Stimulated activated effector memory CD8-positive, alpha-beta T cell treated with anti-CD3 and anti-CD28 coated beads, Interleukin-12 subunit alpha, Interleukin-12 subunit beta, amount 100 ng/mL, for 72 hours (primary cell): ENCODE measurements at regions not wholly inside any gene's neighbourhood (a gene's known extent, or its start where the extent isn't known, plus 50 kb on each side); places are given as distances from the start of the nearest gene placed in this dataset.
"Not testable (repeated sequence)": the region's sequence is repeated elsewhere in the genome, so short reads cannot be mapped to it uniquely, and the experiment has no call there.

ENCODE experiments used
- ATAC-seq: fragments of 150-1000 bp; cut with Tn5 transposase; 2 replicates; pipeline ENCODE4 v1.10.0; 2021
- DNase-seq, 2 donors: peaks; one replicate each; pipeline ENCODE4 v3.0.0; 2021 to 2022; ENCODE audit warnings: low spot score in 2 of 2
- H3K27ac Mint-ChIP-seq: one replicate; pipeline ENCODE4 v1.8.0; 2022; ENCODE audit warnings: mild to moderate bottlenecking, mixed read lengths
- H3K36me3 Mint-ChIP-seq: one replicate; pipeline ENCODE4 v1.8.0; 2022; ENCODE audit warnings: mild to moderate bottlenecking, mixed read lengths
- H3K4me1 Mint-ChIP-seq: one replicate; pipeline ENCODE4 v1.8.0; 2022; ENCODE audit warnings: mixed read lengths
- H3K4me3 Mint-ChIP-seq: one replicate; pipeline ENCODE4 v1.8.0; 2022; ENCODE audit warnings: mild to moderate bottlenecking, mixed read lengths
- H3K9me3 Mint-ChIP-seq: one replicate; pipeline ENCODE4 v1.8.0; 2022; ENCODE audit warnings: mixed read lengths

DNA sequence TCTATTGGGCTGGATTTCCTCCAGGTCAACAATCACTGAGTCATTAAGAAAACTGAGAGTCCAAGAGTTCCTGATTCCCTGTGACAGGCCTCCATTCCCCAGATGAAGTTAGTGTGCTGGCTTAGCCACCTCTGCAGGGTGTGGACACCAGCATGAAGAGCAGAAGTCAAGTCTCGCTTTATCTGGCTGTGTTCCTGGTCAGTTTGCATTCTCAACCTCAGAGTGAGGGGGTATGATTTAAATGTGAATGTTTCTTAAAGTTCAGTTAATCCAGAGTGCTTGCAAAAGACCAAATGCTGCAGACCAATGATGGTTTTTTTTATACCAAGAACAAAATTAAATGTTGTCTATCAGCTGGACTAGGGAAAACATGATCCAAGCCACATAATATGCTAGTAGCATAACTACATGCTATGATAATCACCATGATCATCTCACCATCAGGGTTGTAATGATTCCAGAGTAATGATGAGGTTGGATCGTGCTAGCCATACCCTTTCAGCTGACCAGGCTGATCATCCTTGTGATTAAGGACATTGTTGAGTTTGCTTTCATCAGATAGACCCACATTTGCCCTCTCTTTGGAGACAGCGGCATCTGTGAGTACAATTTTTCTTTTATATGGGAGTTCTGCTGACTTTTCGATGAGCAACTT is 145.8 kb upstream of the ARHGAP20 start:
- no peak for DNase-seq
- no peak for ATAC-seq

DNA sequence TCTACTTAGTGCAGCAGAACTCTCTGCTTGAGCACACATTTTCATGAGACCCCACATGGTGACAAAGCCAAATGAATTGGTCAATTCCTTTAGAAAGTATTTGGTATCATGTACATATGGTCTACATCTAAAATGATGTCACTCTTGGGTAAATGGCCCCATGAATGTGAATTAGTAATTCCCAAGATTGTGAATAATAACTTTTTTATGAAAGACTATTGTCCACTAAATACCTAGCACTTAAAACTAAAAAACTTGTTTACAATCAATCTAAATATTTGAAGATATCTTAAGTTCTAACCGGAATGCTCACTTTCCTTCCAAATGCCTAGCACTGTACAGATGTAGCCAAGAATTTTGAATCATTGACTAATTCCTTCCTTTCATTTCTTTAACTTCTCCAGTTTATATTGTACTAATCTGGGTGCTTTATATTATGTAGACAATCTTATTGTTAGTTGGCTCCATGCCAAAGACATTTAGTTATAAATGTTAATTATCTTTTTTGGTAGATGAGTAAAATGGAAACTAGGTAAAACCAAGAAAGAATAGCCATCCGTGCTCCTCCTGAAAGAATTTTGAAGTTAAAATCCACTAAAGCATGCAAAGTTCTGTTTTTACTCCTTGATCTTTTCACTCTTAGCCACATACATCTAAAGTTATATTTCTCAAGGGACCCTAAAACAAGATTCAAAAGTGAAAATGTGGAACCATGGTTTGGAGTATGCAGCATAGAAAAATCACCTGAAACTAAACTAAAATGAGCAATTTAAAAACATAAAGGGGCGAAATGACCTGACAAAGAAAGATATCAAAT is 145.0 kb upstream of the ARHGAP20 start:
- DNase-seq (no peak), ATAC-seq (no peak)
- H3K9me3 Mint-ChIP-seq = no peaks in the 10 kb centered on the region
- no peak overlapping the region for H3K4me3 Mint-ChIP-seq
- H3K4me1 Mint-ChIP-seq = no peaks in the 10 kb centered on the region
- no peak overlapping the region for H3K27ac Mint-ChIP-seq
- H3K36me3 Mint-ChIP-seq = no peaks in the 10 kb centered on the region

More for the DNA sequence above, 145.8 kb upstream of the ARHGAP20 start:
- no peaks in the 10 kb centered on the region for H3K4me1 Mint-ChIP-seq
- H3K36me3 Mint-ChIP-seq = no peaks in the 10 kb centered on the region
- H3K9me3 Mint-ChIP-seq = no peaks in the 10 kb centered on the region
- H3K4me3 Mint-ChIP-seq = no peak overlapping the region
- no peak overlapping the region for H3K27ac Mint-ChIP-seq

- Mint-ChIP-seq H3K4me1 (no peaks in the 10 kb centered on the region), H3K36me3 (no peaks in the 10 kb centered on the region), H3K9me3 (no peaks in the 10 kb centered on the region), H3K27ac (no peak overlapping the region), H3K4me3 (no peak overlapping the region)
- DNase-seq = no peak
- ATAC-seq = no peak
These were observed 144.1 kb upstream of the ARHGAP20 start for GRCh38 chr11:110856340-110856739.

- Mint-ChIP-seq H3K36me3 (no peaks in the 10 kb centered on the region), H3K9me3 (no peaks in the 10 kb centered on the region), H3K27ac (no peak overlapping the region), H3K4me1 (no peaks in the 10 kb centered on the region), H3K4me3 (no peak overlapping the region)
- ATAC-seq = no peak
- no peak for DNase-seq
These were observed 143.0 kb upstream of the ARHGAP20 start for GRCh38 chr11:110855191-110855590.

GRCh38 chr11:110852921-110853490 is 140.8 kb upstream of the ARHGAP20 start:
- H3K36me3 Mint-ChIP-seq = no peaks in the 10 kb centered on the region
- no peak overlapping the region for H3K4me3 Mint-ChIP-seq
- H3K27ac Mint-ChIP-seq = no peak overlapping the region
- DNase-seq (no peak), ATAC-seq (no peak)
- H3K4me1 Mint-ChIP-seq = no peaks in the 10 kb centered on the region
- H3K9me3 Mint-ChIP-seq = no peaks in the 10 kb centered on the region

- ATAC-seq (no peak), DNase-seq (no peak)
- Mint-ChIP-seq H3K36me3 (no peaks in the 10 kb centered on the region), H3K27ac (no peak overlapping the region), H3K4me1 (no peaks in the 10 kb centered on the region), H3K9me3 (no peaks in the 10 kb centered on the region), H3K4me3 (no peak overlapping the region)
These were observed 138.6 kb upstream of the ARHGAP20 start for GRCh38 chr11:110850846-110851245.

GRCh38 chr11:110843053-110843452 is 130.8 kb upstream of the ARHGAP20 start:
- not testable (repeated sequence) for DNase-seq, ATAC-seq, H3K9me3 Mint-ChIP-seq, H3K4me3 Mint-ChIP-seq, H3K27ac Mint-ChIP-seq, H3K4me1 Mint-ChIP-seq, H3K36me3 Mint-ChIP-seq

DNA sequence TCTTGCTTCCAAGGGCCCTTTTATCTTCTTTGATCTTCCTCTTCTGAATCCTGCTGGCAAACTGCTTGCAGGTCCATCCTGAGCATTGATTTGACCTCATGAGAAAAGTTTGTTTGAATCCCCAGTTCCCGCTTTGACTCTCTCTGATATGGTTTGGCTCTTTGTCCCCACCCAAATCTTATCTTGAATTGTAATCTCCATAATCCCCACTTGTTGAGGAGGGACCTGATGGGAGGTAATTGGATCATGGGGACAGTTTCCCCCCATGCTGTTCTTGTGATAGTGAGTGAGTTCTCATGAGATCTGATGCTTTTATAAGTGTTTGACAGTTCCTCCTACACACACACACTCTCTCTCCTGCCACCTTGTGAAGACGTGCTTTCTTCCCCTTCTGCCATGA is 126.6 kb upstream of the ARHGAP20 start:
- Mint-ChIP-seq H3K36me3 (no peaks in the 10 kb centered on the region), H3K4me1 (no peaks in the 10 kb centered on the region), H3K9me3 (peaks cover 3% of the 10 kb centered on the region), H3K27ac (no peak overlapping the region), H3K4me3 (no peak overlapping the region)
- DNase-seq = no peak
- no peak for ATAC-seq

- Mint-ChIP-seq H3K36me3 (no peaks in the 10 kb centered on the region), H3K4me1 (no peaks in the 10 kb centered on the region), H3K4me3 (no peak overlapping the region), H3K27ac (no peak overlapping the region), H3K9me3 (peaks cover 3% of the 10 kb centered on the region)
- no peak for ATAC-seq
- DNase-seq = no peak
These were observed 125.4 kb upstream of the ARHGAP20 start for GRCh38 chr11:110837603-110838002.

- peaks cover 3% of the 10 kb centered on the region for H3K9me3 Mint-ChIP-seq
- H3K4me1 Mint-ChIP-seq = no peaks in the 10 kb centered on the region
- no peak for ATAC-seq
- no peak for DNase-seq
- H3K4me3 Mint-ChIP-seq = no peak overlapping the region
- no peaks in the 10 kb centered on the region for H3K36me3 Mint-ChIP-seq
- H3K27ac Mint-ChIP-seq = no peak overlapping the region
These were observed 122.9 kb upstream of the ARHGAP20 start for GRCh38 chr11:110835106-110835505.

GRCh38 chr11:110833033-110833484 is 120.8 kb upstream of the ARHGAP20 start:
- Mint-ChIP-seq H3K27ac (no peak overlapping the region), H3K4me3 (no peak overlapping the region), H3K4me1 (no peaks in the 10 kb centered on the region), H3K36me3 (no peaks in the 10 kb centered on the region), H3K9me3 (peaks cover 3% of the 10 kb centered on the region)
- DNase-seq (no peak), ATAC-seq (peak; percentile 59)

DNA sequence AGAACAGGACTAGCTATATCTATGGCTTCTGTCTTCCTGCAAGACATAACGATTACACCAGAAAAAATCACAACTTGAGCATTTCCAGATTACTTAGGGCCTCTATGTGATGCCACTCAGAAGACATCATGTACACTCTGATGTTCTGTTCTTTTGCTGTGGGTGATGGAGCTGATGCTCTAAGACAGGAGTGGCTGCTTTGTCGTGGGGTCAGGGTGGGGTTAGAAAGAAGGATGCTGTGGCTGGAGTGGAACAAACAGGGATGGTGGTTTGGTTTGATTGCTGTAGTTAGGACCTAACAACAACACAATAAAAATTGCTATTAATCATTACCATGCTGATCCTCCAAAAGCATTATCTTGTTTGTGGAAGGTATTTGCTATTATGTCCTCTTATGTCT is 120.3 kb upstream of the ARHGAP20 start:
- Mint-ChIP-seq H3K4me3 (no peak overlapping the region), H3K36me3 (no peaks in the 10 kb centered on the region), H3K9me3 (peaks cover 3% of the 10 kb centered on the region), H3K4me1 (no peaks in the 10 kb centered on the region), H3K27ac (no peak overlapping the region)
- ATAC-seq (no peak), DNase-seq (no peak)

DNA sequence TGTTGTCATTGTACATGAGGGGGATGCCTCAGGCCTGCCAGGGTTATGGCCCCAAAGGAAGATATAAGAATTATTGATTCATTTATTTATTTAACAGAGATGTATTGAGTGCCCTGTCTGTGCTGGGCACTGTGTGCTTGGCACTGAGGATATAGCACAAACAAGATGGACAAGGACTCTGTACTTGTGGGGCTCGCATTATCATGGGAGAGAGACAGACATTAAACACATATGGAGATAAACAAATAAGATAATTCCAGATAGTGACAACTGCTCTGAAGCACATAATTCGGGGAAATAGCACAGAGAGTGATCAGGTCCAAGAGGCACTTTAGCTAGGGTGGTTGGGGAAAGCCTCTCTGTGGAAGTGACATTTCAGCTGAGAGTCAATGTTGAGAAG is 119.8 kb upstream of the ARHGAP20 start:
- H3K27ac Mint-ChIP-seq = no peak overlapping the region

DNA sequence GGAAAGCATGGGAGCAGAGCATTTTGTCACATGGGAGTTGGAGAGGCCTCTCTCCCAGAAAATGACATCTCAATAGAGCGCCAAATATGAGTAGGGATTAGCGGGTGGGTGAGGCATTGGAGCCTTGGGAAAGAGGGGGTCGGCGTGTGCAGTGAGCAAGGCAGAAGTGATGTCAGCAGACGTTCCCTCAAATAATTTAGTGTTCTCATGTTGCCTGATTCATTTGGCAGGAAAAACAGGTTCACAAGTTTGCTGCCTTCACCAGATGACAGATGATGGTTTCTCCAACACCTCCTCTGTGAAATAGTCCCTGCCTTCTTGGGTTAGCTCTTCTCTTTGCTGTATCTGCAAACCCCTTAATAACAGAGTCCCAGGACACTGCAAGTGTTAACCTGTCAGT is 118.5 kb upstream of the ARHGAP20 start:
- H3K36me3 Mint-ChIP-seq = no peaks in the 10 kb centered on the region
- no peak overlapping the region for H3K4me3 Mint-ChIP-seq
- DNase-seq = no peak
- ATAC-seq = no peak
- H3K27ac Mint-ChIP-seq = no peak overlapping the region
- H3K9me3 Mint-ChIP-seq = no peaks in the 10 kb centered on the region
- no peaks in the 10 kb centered on the region for H3K4me1 Mint-ChIP-seq

More for the DNA sequence above, 119.8 kb upstream of the ARHGAP20 start:
- Mint-ChIP-seq H3K4me1 (no peaks in the 10 kb centered on the region), H3K36me3 (no peaks in the 10 kb centered on the region), H3K9me3 (peaks cover 3% of the 10 kb centered on the region), H3K4me3 (no peak overlapping the region)
- ATAC-seq (no peak), DNase-seq (no peak)

DNA sequence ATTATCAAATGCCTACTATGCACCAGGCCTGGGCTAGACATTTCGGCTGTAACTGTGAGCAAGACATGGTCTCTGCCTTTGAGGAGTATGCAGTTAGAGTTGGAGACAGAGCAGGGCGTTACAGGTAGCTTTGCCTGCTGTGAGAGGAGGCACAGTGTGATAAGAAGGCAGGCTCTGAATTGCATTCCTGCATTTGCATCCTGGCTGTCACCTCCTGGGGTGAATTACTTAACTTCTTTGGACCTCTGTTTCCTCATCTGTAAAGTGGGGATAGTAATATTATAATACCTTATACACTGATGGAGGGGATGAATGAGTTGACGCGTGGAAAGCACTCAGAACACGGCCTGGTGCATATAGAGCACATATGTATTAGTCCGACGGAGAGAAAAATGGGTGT is 118.1 kb upstream of the ARHGAP20 start:
- no peaks in the 10 kb centered on the region for H3K36me3 Mint-ChIP-seq
- DNase-seq (no peak), ATAC-seq (no peak)
- H3K4me1 Mint-ChIP-seq = no peaks in the 10 kb centered on the region
- no peaks in the 10 kb centered on the region for H3K9me3 Mint-ChIP-seq
- no peak overlapping the region for H3K27ac Mint-ChIP-seq
- H3K4me3 Mint-ChIP-seq = no peak overlapping the region

DNA sequence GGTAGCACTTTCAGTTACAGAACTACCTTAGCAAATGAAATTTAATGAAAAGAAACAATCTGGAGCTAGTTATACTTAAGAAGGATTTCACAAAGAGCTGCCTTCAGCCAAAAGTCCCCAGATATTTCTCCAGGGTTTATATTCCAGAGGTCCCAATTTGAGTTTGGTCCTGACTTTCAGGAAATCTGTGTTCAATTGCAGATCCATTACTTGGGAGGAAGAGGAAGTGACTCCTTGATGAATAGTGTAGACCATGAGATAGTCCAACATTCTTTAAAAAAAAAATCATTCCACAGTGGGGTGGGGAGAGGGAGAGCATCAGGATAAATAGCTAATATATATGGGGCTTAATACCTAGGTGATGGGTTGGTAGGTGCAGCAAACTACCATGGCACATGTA is 117.6 kb upstream of the ARHGAP20 start:
- DNase-seq (no peak), ATAC-seq (no peak)
- Mint-ChIP-seq H3K36me3 (no peaks in the 10 kb centered on the region), H3K4me1 (no peaks in the 10 kb centered on the region), H3K27ac (no peak overlapping the region), H3K9me3 (no peaks in the 10 kb centered on the region), H3K4me3 (no peak overlapping the region)
